ENCODE measurements at regions not wholly inside any gene's neighbourhood (a gene's known extent, or its start where the extent isn't known, plus 50 kb on each side); places are given as distances from the start of the nearest gene placed in this dataset.
"Not testable (repeated sequence)": the region's sequence is repeated elsewhere in the genome, so short reads cannot be mapped to it uniquely, and the experiment has no call there.

- DNase-seq (ENCODE audit: low read depth), result peak; percentile 85
These were observed 323.1 kb upstream of the FAM78B start for GRCh38 chr1:166489670-166490436.

- no peak for DNase-seq (ENCODE audit: low read depth)
These were observed 323.7 kb upstream of the FAM78B start for GRCh38 chr1:166490437-166490991.

- DNase-seq (ENCODE audit: low read depth), result not testable (repeated sequence)
These were observed 327.0 kb upstream of the FAM78B start for GRCh38 chr1:166493765-166494164.

- no peak for DNase-seq (ENCODE audit: low read depth)
These were observed 331.9 kb upstream of the POGK start for GRCh38 chr1:166507347-166507746.

GRCh38 chr1:166511761-166512160 lies 327.5 kb upstream of the POGK start:
- DNase-seq (ENCODE audit: low read depth), result peak; percentile 75

GRCh38 chr1:166514067-166514466 lies 325.2 kb upstream of the POGK start:
- no peak for DNase-seq (ENCODE audit: low read depth)

- no peak for DNase-seq (ENCODE audit: low read depth)
These were observed 311.5 kb upstream of the POGK start for GRCh38 chr1:166527752-166528151.

- no peak for DNase-seq (ENCODE audit: low read depth)
These were observed 300.6 kb upstream of the POGK start for GRCh38 chr1:166538646-166539045.

GRCh38 chr1:166544036-166544435 lies 295.2 kb upstream of the POGK start:
- no peak for DNase-seq (ENCODE audit: low read depth)

- no peak for DNase-seq (ENCODE audit: low read depth)
These were observed 294.7 kb upstream of the POGK start for GRCh38 chr1:166544561-166544960.

GRCh38 chr1:166552706-166553105 lies 286.6 kb upstream of the POGK start:
- DNase-seq (ENCODE audit: low read depth), result no peak

- no peak for DNase-seq (ENCODE audit: low read depth)
These were observed 268.3 kb upstream of the POGK start for GRCh38 chr1:166570954-166571353.

GRCh38 chr1:166573199-166573598 lies 266.1 kb upstream of the POGK start:
- DNase-seq (ENCODE audit: low read depth), result no peak

- DNase-seq (ENCODE audit: low read depth), result no peak
These were observed 259.4 kb upstream of the POGK start for GRCh38 chr1:166579557-166580501.

- DNase-seq (ENCODE audit: low read depth), result peak; percentile 32
These were observed 250.5 kb upstream of the POGK start for GRCh38 chr1:166588741-166589140.

- DNase-seq (ENCODE audit: low read depth), result no peak
These were observed 249.1 kb upstream of the POGK start for GRCh38 chr1:166590161-166590560.

GRCh38 chr1:166594646-166595045 lies 244.6 kb upstream of the POGK start:
- DNase-seq (ENCODE audit: low read depth), result no peak

GRCh38 chr1:166597516-166597915 lies 241.8 kb upstream of the POGK start:
- no peak for DNase-seq (ENCODE audit: low read depth)

- no peak for DNase-seq (ENCODE audit: low read depth)
These were observed 238.7 kb upstream of the POGK start for GRCh38 chr1:166600574-166600973.

- DNase-seq (ENCODE audit: low read depth), result no peak
These were observed 237.5 kb upstream of the POGK start for GRCh38 chr1:166601650-166602278.

GRCh38 chr1:166602801-166603200 lies 236.5 kb upstream of the POGK start:
- not testable (repeated sequence) for DNase-seq (ENCODE audit: low read depth)

- no peak for DNase-seq (ENCODE audit: low read depth)
These were observed 236.0 kb upstream of the POGK start for GRCh38 chr1:166603296-166603695.

Measured in HT1080 (cell line).